ENCODE measurements at regions not wholly inside any gene's neighbourhood (a gene's known extent, or its start where the extent isn't known, plus 50 kb on each side); places are given as distances from the start of the nearest gene placed in this dataset.

DNA sequence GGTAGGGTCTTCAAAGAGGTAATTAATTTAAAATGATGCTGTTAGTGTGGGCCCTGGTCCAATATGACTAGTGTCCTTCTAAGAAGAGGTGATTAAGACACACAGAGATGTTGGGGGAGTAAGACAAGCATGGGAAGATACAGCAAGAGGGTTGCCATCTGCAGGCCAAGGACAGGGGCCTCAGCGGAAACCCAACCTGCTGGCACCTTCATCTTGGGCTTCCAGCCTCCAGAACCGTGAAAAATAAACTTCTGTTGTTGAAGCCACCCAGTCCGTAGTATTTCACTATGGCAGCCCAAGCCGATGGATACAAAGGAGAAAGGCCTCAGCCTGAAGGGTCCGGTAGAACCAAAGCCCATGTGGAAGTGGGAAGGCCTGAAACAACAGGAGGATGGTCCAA, 161.7 kb upstream of the UBE2E1 start:
- DNase-seq (ENCODE audit: low read depth) = no peak

DNA sequence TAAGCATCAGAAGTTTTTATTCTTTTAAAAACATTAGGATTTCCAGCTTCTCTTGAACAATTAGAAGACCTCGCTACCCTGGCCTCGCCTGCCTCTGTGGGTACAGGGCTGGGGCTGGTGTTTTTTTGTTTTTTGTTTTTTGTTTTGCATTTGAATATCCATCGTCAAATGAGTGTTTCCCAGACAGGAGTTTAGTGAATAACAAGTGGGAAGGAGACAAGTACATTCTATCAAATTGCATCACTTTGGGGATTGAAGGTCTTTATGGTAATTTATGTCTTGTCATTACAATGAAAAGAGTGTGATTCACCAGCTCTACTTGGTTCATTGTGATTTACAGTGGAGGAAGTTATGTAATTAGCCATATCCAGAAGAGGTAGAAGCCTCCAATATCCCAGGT, 161.1 kb upstream of the UBE2E1 start:
- DNase-seq (ENCODE audit: low read depth) = no peak

DNA sequence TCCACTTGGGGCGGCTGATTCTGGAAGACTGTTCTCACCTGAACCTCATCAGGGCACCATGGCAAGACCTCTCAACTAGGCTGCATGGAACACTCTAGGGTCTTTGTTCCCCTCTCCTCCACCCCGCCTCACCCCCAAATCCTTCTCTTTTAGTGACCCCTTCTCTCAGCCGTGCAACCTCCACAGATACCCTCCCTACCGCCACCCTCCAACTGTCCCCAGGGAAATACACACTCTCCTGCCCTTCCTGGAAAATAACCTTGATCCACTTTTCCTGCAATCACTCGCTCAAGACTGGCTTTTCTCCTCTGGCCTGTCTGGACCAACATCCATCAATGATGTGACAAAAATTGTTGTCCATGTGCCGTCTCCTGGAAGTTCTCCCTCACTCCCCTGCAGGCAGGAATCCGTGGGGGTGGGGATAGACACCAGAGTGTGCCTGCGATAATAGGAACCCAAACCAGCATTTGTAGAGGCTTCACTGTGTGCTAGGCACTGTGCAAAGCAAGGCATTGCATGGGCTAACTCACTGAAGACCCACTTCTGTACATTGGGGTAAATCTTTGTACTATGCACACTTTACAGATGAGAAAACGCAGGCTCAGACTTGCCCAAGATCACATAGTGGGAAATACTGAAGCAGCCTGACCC, 160.1 kb upstream of the UBE2E1 start:
- no peak for DNase-seq (ENCODE audit: low read depth)

DNA sequence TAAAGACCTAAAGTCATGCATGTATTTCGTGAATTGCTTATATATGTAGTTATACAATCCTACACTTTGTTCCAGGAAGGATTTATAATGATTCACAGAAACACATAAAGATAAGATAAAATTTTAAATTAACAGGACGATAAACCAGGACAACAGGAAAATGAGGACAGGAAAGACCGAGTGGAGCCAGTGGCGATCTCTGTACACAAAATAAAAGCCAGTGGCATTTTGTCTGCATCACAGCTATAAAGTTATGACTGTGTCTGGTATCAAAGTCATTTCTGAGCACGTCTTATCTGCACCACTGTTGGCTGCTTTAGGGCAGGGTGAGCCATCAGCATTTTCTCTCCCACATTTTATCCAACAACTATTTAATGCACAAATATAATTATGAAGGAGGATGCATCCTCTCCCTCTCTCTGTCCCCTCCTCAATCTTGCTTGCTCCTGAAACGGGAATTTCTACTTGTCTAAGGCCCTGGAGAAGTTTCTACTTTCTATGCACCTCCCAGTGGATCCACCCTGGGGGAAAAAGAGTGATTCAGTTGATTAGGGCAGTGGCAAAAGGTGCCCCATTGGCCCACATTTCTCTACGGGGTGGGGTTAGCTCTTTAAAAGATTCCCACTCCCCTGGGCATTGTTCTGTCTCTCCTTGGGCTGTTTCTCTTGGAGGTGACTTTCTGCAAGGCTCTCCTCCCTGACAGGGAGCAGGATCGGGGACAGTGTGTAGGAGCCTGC, 159.4 kb upstream of the UBE2E1 start:
- no peak for DNase-seq (ENCODE audit: low read depth)

DNA sequence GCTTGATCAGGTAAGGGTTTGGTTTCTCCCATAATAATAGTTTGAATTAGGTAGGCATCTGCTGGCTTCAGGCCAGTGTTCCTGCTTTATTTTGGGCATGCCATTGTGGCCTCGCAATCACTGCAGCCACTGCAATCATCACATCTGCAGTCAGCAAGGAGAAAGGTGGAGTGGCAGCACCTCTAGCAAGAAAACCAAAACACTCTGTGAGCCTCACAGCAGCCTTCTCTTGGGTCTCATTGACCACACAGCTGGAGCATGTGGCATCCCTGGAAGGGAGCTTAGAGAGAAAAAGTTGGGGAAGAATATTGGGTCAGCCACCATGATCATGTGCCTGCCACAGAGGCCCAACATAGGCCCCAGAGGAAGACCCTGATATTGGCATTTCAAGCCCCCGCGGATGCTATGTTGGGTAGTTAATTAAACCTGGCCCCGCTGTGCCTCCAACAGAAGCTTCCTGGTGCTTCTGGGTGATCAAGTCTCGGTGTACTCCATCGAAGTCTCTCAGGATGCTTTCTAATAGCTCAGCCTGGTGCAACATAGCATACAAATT, 158.0 kb upstream of the UBE2E1 start:
- no peak for DNase-seq (ENCODE audit: low read depth)

DNA sequence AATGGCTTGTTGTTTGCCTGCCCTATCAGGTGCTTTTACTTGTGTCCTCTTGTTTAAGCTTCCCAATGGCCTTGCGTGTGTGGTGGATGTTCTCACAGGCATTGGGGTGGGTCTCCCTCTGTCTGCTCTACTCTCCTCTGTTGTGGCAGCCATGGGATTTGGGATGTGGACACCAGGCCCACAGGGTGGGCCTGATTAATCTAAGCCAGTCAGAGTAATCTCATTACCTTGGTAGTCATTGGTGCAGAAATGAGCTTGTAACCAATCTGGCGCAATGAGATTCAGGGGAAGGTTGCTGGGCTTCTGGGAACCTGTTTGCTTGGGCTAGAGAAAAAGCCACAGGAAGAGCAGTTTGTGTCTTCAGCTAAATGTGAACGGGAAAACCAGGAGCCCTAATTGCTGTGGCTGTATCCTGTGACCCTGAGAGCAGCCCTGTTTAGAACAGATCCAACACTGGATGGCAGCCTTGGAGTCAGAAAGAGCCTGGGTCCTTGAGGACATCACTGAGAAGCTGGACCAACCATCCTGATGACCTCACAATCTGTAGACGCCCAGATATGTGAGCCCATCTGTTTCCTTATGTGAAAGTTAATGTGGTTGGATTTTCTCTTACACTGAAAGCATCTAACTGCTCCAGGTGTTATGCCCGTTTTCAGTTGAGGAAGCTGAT, 157.3 kb upstream of the UBE2E1 start:
- DNase-seq (ENCODE audit: low read depth) = no peak

DNA sequence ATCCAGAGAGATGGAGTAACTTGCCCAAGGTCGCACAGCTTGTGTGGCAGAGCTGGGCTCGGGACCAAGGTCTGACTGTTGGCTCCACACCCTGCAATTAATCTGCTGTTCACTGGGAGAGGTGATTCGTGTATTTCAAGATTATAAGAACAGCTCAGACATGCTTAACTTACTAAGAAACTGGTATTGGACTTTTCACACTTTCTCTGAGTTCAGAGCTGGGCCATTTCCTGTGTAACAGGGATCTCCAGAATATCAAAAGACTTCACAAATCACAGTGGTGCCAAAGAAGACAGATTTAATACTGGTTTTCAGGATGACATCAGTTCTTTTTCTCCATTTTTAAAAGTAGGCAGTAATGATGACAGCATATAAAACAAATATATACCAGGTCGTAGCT, 156.8 kb upstream of the UBE2E1 start:
- no peak for DNase-seq (ENCODE audit: low read depth)

DNA sequence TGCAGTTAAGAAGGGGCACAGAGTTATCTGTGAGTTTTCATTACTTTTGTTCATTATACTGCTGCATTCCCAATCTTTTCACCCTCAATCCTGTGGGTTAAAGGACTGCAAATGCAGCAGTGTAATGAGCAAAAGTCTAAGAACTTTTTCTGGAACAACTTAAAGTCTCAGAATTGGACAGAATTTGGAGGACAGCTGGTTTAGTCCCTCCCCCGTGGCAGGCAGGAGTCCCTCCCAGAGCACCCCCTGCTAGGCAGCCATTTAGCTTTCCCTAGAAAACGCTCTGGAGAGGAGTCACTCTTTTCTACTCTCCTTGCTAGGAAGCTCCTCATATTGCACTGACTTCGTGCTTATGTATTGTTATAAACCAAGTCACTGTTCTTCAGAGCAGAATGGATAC, 156.3 kb upstream of the UBE2E1 start:
- DNase-seq (ENCODE audit: low read depth) = no peak

DNA sequence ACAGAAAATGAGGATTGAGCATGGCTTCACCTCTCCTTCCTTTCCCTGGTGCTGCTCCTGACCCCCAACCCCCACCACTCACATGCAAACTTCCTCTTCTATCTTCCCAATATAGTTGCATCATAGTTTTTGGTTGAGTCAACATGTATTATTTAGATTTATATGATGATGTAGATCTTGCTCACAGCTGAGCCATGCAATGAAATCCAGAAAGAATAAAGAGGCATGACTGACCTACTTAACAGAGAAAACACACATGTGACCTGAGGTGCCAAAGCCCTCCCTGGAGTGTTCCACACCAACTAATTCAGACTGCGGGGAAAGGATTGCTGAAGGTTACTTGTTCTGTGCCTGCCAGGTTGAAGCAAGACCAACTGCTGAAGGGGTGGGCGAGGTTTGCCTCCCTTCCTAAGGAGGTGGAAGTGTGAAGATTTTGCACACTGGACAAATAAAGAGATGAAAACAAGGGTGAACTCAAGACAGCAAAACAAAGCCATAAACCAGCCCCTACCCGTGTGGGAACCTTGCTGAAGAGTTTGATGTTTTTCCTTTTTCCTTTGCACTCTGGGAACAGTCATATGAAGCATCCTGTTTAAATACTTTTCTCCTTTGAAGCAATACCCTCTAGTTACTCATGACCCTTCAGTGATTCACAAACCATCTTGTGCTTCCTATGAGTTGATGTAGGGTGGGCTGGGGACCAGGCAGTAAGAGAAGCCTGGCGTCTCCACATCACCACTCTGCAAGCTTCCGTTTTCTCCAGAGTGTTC, 155.2 kb upstream of the UBE2E1 start:
- no peak for DNase-seq (ENCODE audit: low read depth)

DNA sequence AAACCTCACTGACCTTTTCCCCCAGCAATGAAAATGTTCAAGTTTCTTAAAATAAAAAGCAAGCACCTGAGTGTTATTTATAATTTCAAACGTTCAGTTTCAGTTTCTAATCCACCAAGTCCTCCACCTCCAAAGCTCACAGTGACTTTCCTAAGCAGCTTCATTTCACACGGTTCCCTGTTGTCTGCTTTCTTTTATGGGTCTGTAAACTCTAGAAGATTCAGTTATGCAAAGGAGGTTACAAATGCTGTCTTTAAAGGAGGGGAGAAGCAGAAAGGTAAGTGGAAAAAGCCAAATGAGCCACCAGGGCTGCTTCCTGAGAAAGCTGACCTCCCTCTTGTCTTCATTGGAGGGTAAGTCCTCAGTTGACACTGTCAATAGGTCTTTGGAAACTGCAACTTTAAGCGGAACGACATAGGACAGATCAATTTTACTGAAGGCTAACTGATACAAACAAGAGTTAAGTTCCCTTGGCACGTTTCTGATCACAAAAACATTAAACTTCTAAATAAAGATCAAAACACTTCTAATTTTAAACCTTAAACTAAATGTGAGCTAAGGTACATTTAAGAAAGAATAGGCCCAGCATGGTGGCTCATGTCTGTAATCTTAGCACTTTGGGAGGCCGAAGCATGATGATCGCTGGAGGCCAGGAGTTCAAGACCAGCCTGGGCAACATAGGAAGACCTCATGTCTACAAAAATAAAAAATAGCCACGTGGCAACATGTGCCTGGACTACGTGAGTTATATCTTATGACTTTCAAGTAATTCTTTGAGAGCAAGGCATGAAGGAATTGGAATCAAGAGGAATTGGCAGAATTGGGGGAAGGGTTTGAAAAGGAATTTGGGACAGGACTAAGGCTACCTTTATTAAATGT, 151.9 kb upstream of the UBE2E1 start:
- no peak for DNase-seq (ENCODE audit: low read depth)

DNA sequence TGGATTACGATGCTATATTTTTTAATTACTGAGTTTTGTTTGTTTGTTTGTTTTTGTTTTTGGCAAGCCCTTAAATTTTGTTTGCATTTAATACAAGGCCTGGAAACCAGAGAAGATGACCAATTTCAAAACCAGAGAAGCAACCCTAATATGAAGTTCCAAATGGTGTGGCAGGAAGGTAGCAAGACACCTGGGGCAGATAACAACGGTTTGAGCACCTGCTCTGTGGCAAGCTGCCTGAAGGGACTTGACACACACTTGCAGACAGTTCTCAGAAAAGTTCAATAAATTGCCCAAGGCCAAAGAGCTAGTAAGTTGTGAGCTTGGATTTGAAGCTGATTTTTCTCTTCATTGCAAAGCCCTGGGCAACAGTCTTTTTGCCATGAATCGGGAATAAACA, 151.2 kb upstream of the UBE2E1 start:
- DNase-seq (ENCODE audit: low read depth) = no peak

DNA sequence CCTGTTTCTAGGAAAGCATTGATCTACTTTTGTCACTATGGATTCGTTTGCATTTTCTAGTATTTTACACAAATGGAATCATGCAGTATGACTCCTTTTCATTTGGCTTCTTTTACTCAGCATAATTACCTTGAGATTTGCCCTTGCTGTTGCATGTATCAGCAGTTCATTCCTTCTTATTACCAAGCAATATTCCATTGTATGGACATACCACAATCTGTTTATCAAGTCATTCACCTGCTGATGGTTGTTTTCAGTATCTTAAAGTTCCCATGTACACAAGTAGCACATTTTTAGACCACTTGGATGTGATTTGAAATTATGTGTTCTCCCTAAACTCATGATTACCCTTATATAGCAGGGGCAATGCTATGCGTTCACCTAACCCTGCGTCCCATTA, 150.0 kb upstream of the UBE2E1 start:
- no peak for DNase-seq (ENCODE audit: low read depth)

DNA sequence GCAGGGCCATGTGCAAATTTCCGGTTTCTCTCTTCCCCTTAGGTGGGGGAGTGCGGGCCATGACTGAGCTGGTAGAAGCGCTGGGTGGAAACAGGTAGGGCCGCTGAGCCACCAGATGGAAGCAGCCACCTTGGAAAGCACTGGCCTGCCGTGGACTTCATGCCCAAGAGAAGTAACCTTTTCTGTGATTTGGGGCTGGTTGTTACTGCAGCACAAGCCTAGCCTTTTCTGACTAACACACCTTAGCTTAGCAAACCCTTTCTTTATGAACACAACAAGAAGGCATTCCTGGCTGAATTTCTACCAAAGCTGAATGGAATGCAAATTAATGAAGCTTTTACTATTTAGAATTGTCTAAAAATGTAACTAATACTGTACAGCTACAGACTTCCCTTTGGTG, 149.6 kb upstream of the UBE2E1 start:
- no peak for DNase-seq (ENCODE audit: low read depth)

DNA sequence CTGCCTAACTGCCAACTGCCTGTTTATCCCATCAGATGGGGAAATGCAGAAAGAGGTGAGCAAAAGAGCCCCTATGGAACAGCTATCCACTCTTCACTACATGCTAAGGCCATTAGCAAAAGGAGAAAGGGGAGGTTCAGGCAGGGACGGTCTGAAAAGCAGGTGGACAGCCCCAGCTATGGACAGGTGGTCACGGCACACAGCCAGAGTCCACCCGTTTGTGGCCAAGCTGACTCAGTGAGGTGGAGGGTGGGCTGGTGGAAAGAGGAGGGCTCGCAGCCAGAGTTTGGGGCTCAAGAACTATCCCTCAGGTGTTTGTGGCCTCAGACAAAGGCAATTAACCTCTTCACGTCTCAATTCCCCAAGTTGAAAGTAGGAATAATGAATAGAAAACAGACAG, 148.9 kb upstream of the UBE2E1 start:
- DNase-seq (ENCODE audit: low read depth) = no peak

DNA sequence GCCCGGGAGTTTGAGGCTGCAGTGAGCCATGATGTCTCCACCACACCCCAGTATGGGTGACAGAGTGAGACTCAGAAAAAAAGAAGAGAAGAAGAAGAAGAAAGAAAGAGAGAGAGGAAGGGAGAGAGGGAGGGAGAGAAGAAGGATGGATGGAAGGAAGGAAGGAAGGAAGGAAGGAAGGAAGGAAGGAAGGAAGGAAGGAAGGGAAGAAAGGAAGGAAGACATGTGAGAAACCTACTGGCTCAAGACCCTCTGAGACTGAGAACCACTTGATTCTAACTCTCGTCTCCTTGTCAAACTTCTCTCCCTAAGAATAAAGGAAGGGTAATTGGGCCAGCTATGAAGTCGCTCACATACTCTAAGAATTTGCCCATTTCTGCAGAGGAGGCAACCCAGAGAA, 148.1 kb upstream of the UBE2E1 start:
- DNase-seq (ENCODE audit: low read depth) = no peak

DNA sequence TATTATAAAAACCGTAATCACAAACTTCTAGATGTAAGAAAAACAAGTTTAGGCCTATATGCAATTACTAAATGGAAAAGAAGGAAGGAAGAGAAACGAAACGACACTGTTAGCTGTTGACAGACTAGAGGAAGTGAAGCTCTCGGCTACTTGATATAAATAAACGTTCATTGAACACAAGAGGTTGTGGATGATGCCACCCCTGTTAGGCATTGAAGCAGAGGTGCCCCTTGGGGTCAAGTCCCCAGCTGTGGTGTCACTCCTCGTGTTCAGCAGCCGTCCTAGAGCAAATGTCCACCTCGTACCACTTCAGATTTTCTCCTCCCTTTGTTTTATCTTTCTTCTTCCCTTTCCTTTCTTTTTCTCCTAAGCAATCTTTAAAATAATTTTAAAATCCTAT, 146.5 kb upstream of the UBE2E1 start:
- DNase-seq (ENCODE audit: low read depth) = no peak

DNA sequence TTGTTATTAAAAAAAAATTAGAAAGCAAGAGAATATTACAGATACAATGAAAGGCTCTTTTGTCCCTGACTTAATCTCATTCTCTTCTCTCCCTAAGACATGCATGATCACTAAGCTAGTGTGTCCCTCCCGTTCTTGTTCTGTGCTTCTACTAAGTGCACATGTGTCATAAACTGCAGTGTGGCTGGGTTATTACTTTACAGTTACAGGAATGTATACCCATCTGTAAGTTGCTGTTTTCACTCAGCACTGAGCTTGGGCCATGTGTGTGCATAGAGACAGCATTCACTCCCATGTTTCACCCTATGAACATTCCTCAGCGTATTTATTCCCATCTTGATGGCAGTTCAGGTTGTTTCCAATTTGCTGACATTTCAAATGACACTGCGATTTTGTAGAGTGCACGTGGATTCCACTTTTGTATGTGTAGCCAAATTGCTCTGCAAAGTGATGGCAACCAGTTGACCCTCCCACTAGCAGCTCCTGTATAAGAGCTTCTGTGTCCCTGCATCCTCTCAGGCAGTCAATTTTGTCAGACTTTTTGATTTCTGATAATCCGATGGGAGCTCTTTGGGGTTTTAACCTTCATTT, 145.8 kb upstream of the UBE2E1 start:
- DNase-seq (ENCODE audit: low read depth) = no peak

DNA sequence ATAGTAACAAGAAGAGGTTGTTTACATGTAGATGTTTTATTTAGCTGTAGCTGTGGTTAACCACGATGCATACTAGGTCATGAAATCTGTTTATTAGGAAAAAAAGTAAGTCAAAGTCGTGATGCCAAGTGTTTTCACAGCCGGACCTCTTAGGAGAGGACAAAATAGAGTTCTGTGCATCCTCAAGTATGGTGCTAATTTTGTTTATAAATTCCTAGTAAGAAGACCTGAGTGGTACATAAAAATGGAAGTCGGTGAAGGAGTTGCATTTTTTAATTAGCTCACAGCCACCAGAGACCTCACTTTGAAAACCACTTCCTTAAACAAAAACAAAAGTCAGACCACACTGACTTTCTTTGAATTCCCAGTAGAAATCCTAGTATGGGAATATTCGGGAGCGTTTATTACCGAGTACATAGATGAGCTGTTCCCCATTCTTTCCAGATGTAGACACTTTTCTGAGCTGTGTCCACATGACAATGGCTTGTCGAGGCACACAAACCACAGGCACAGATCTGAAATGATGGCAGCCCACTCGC, 143.6 kb upstream of the UBE2E1 start:
- no peak for DNase-seq (ENCODE audit: low read depth)

DNA sequence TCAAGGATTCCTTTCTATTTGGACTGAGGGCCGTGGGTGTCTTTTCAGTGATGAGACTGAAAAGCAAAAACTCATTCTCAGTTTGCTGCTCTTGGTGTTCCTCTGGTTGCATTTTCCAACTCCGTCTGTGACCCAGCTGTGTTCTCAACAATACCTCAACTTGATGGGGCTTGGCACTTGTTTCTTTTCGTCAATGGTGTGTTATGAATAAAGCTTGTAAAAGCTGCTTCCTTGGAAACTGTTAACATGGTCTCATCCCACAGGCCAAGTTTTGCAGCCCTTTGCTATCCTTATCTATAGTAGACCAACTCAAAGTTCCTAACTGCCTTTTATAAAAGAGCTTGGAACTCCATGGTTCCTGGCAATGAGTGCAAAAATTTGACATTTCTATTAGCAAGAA, 142.5 kb upstream of the UBE2E1 start:
- no peak for DNase-seq (ENCODE audit: low read depth)

DNA sequence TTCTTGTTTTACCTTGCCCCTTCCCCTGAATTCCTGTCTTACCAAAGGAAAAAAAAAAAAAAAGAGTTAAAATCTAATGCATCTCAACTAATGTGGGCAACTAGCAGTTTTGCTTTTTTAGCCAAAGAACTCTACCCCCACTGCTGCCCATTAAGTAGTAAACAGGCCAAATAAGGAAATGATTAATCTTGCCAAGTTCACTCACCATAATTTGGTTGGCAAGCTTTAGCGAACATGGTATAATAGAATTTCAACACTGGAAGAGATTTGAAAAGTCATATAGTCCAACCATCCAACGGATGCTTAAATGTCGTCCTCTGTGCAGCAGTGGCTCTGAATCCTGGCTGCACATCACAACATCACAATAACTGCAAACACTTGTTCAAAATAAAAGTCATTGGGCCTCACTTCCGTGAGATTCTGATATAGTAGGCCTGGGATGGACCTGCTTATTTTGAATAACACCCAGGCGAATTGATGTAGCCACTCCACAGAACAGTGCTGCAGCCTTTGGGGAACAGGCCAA, 142.0 kb upstream of the UBE2E1 start:
- no peak for DNase-seq (ENCODE audit: low read depth)

Measured in forelimb muscle (tissue), 1 donor.